IMR-90 (cell line): ENCODE measurements at regions not wholly inside any gene's neighbourhood (a gene's known extent, or its start where the extent isn't known, plus 50 kb on each side); places are given as distances from the start of the nearest gene placed in this dataset.

Experiments
- ATAC-seq: fragments of 200-7000 bp; cut with Tn5 transposase; 2 replicates; pipeline ENCODE4 v1.9.1; 2020; ENCODE audit warnings: low read depth, mild to moderate bottlenecking, moderate library complexity
- BruUV-seq: library from RNA; stranded (reverse); fragments of 400-500 nt; replicated peaks from 2 replicates; lab custom pipeline; 2021; lab: Mats Ljungman, UMichigan
- CTCF ChIA-PET: fragments of 300-600 bp; formaldehyde crosslinking; extraction: SDS; loops from one replicate; lab custom pipeline; 2021; ENCODE audit warnings: antibody characterized with exemption; lab: Yijun Ruan, JAX
- POLR2A ChIA-PET: fragments of 300-600 bp; sonication (Branson Sonifier 250); formaldehyde crosslinking; loops from one replicate; lab custom pipeline; 2022; ENCODE audit warnings: antibody characterized with exemption; ENCODE audit not compliant: unreplicated experiment; lab: Charles Lee
- DNase-seq: peaks from one replicate; pipeline ENCODE4 v3.0.0; 2013
- H2AFZ ChIP-seq: replicated peaks from 2 replicates; pipeline ENCODE3; 2013; ENCODE audit warnings: low read length, mild to moderate bottlenecking; ENCODE audit not compliant: poor library complexity
- H2AK5ac ChIP-seq: 2 replicates; pipeline ENCODE4 v1.6.1; 2013; ENCODE audit warnings: low read depth, low read length, inconsistent platforms
- H2AK9ac ChIP-seq: replicated peaks from 2 replicates; pipeline ENCODE3; 2013; ENCODE audit warnings: mild to moderate bottlenecking, low read depth, low read length, moderate library complexity; ENCODE audit not compliant: poor library complexity
- H2BK120ac ChIP-seq: 2 replicates; pipeline ENCODE4 v1.6.1; 2013; ENCODE audit warnings: low read depth, low read length, inconsistent platforms
- H2BK15ac ChIP-seq: 3 replicates; pipeline ENCODE4 v1.6.1; 2013; ENCODE audit warnings: low read depth, low read length, inconsistent platforms
- H2BK20ac ChIP-seq: 2 replicates; pipeline ENCODE4 v1.6.1; 2013; ENCODE audit warnings: low read depth, mild to moderate bottlenecking, inconsistent platforms, low read length, moderate library complexity
- H2BK5ac ChIP-seq: 2 replicates; pipeline ENCODE4 v1.6.1; 2013; ENCODE audit warnings: mild to moderate bottlenecking, low read depth, low read length, inconsistent platforms; ENCODE audit not compliant: poor library complexity, severe bottlenecking
- H3K14ac ChIP-seq: replicated peaks from 2 replicates; pipeline ENCODE4 v1.6.1; 2013; ENCODE audit warnings: low read depth, low read length, inconsistent platforms
- H3K18ac ChIP-seq: 2 replicates; pipeline ENCODE4 v1.6.1; 2013; ENCODE audit warnings: low read depth, low read length, control low read depth
- H3K23ac ChIP-seq: 2 replicates; pipeline ENCODE4 v1.6.1; 2013; ENCODE audit warnings: low read depth, low read length, inconsistent platforms
- H3K27ac ChIP-seq: 2 replicates; pipeline ENCODE4 v1.5.1; 2013; ENCODE audit warnings: mild to moderate bottlenecking, control low read depth, low read length; ENCODE audit not compliant: insufficient read depth
- H3K27me3 ChIP-seq: 2 replicates; pipeline ENCODE4 v1.6.1; 2013; ENCODE audit warnings: low read length; ENCODE audit not compliant: control insufficient read depth, insufficient read depth
- H3K36me3 ChIP-seq: 2 replicates; pipeline ENCODE4 v1.6.1; 2013; ENCODE audit warnings: low read length, mixed read lengths; ENCODE audit not compliant: control insufficient read depth, insufficient read depth
- H3K4ac ChIP-seq: 2 replicates; pipeline ENCODE4 v1.6.1; 2013; ENCODE audit warnings: low read depth, low read length, inconsistent platforms
- H3K4me1 ChIP-seq: 2 replicates; pipeline ENCODE4 v1.6.1; 2013; ENCODE audit warnings: low read length, mixed read lengths; ENCODE audit not compliant: control insufficient read depth, insufficient read depth
- H3K4me2 ChIP-seq: 2 replicates; pipeline ENCODE4 v1.6.1; 2013; ENCODE audit warnings: low read depth, mild to moderate bottlenecking, control low read depth, low read length, moderate library complexity
- H3K4me3 ChIP-seq: 2 replicates; pipeline ENCODE4 v1.5.1; 2013; ENCODE audit warnings: low read depth, mild to moderate bottlenecking, control low read depth, low read length, moderate library complexity; ENCODE audit not compliant: insufficient read depth
- H3K56ac ChIP-seq: 2 replicates; pipeline ENCODE4 v1.6.1; 2013; ENCODE audit warnings: low read length, inconsistent platforms; ENCODE audit not compliant: insufficient read depth; ENCODE audit errors: extremely low read depth
- H3K79me1 ChIP-seq, 2 experiments: 2 replicates each; pipeline ENCODE4 v1.6.1; 2013; ENCODE audit warnings: low read length in 2 of 2, inconsistent platforms in 1 of 2, low read depth in 1 of 2
- H3K9ac ChIP-seq: 2 replicates; pipeline ENCODE4 v1.6.1; 2013; ENCODE audit warnings: low read depth, low read length, control low read depth
- H3K9me1 ChIP-seq: 2 replicates; pipeline ENCODE4 v1.6.1; 2013; ENCODE audit warnings: low read length, inconsistent platforms; ENCODE audit not compliant: insufficient read depth
- H3K9me3 ChIP-seq: 2 replicates; pipeline ENCODE4 v1.6.1; 2013; ENCODE audit warnings: low read length; ENCODE audit not compliant: control insufficient read depth, insufficient read depth
- H4K20me1 ChIP-seq: 2 replicates; pipeline ENCODE4 v1.6.1; 2013; ENCODE audit warnings: low read length, inconsistent platforms; ENCODE audit not compliant: insufficient read depth
- H4K5ac ChIP-seq: 2 replicates; pipeline ENCODE4 v1.6.1; 2013; ENCODE audit warnings: mild to moderate bottlenecking, low read depth, low read length, control low read depth
- H4K8ac ChIP-seq, 2 experiments: 2 replicates each; pipeline ENCODE4 v1.6.1; 2013; ENCODE audit warnings: low read depth in 2 of 2, low read length in 2 of 2, control low read depth in 1 of 2, inconsistent platforms in 1 of 2
- H4K91ac ChIP-seq: 2 replicates; pipeline ENCODE4 v1.6.1; 2013; ENCODE audit warnings: low read depth, low read length, inconsistent platforms; ENCODE audit not compliant: insufficient read depth
- BHLHE40 ChIP-seq: fragments of 150-350 bp; IDR thresholded peaks from 2 replicates; pipeline ENCODE4 v1.6.1; 2016; ENCODE audit warnings: mild to moderate bottlenecking, low read depth, low read length
- CEBPB ChIP-seq: IDR thresholded peaks from 2 replicates; pipeline ENCODE4 v1.6.1; 2012; ENCODE audit warnings: low read depth, low read length, improper control_type of control experiment
- CHD1 ChIP-seq: IDR thresholded peaks from 2 replicates; pipeline ENCODE4 v1.6.1; 2012; ENCODE audit warnings: low read depth, low read length, improper control_type of control experiment
- ELK1 ChIP-seq: fragments of 150-350 bp; IDR thresholded peaks from 2 replicates; pipeline ENCODE4 v1.6.1; 2016; ENCODE audit warnings: low read depth, mild to moderate bottlenecking, low read length, moderate library complexity, borderline replicate concordance
- FOS ChIP-seq: fragments of 150-350 bp; IDR thresholded peaks from 2 replicates; pipeline ENCODE4 v1.6.1; 2016; ENCODE audit warnings: low read depth, low read length
- MAFK ChIP-seq: IDR thresholded peaks from 2 replicates; pipeline ENCODE4 v1.6.1; 2012; ENCODE audit warnings: low read depth, low read length, improper control_type of control experiment
- MAZ ChIP-seq: IDR thresholded peaks from 2 replicates; pipeline ENCODE4 v1.6.1; 2012; ENCODE audit warnings: low read depth, mild to moderate bottlenecking, low read length, improper control_type of control experiment, moderate library complexity, borderline replicate concordance
- MXI1 ChIP-seq: IDR thresholded peaks from 2 replicates; pipeline ENCODE4 v1.6.1; 2012; ENCODE audit warnings: low read depth, mild to moderate bottlenecking, low read length, moderate library complexity, borderline replicate concordance
- NFE2L2 ChIP-seq: fragments of 150-350 bp; IDR thresholded peaks from 2 replicates; pipeline ENCODE4 v1.6.1; 2016; ENCODE audit warnings: low read depth, mild to moderate bottlenecking, low read length
- POLR2A ChIP-seq: IDR thresholded peaks from 2 replicates; pipeline ENCODE4 v1.6.1; 2012; ENCODE audit warnings: mild to moderate bottlenecking, low read depth, low read length
- RAD21 ChIP-seq: IDR thresholded peaks from 2 replicates; pipeline ENCODE4 v1.6.1; 2012; ENCODE audit warnings: low read length, improper control_type of control experiment
- RCOR1 ChIP-seq: IDR thresholded peaks from 2 replicates; pipeline ENCODE4 v1.6.1; 2012; ENCODE audit warnings: mild to moderate bottlenecking, low read length, improper control_type of control experiment; ENCODE audit not compliant: insufficient replicate concordance
- RFX5 ChIP-seq: IDR thresholded peaks from 2 replicates; pipeline ENCODE4 v1.8.0; 2012; ENCODE audit warnings: low read depth, mild to moderate bottlenecking, low read length, moderate library complexity
- SMC3 ChIP-seq: fragments of 150-350 bp; IDR thresholded peaks from 2 replicates; pipeline ENCODE4 v1.6.1; 2016; ENCODE audit warnings: low read depth, mild to moderate bottlenecking, antibody characterized with exemption, low read length, moderate library complexity
- WGBS, 2 experiments: methylation state at CpG; one replicate each; pipeline versions ENCODE4 v1.1.5 to v1.1.7; 2013; ENCODE audit warnings: missing lambda C conversion rate in 2 of 2; ENCODE audit not compliant: insufficient read length in 1 of 2; ENCODE audit errors: extremely low coverage in 2 of 2; 5-methylcytosine and 5-hydroxymethylcytosine counted together
- dilution Hi-C: fragments of 300-500 bp; cut with HindIII; formaldehyde crosslinking; loops from one replicate; pipeline ENCODE4 v1.14.3; 2018; ENCODE audit warnings: low sequenced_read_pairs; ENCODE audit not compliant: unreplicated experiment
- in situ Hi-C: fragments of 300-500 bp; cut with MboI; formaldehyde crosslinking; loops from 3 replicates; pipeline ENCODE4 v1.14.3; 2019; ENCODE audit warnings: low sequenced_read_pairs, inconsistent platforms, mixed read lengths
- intact Hi-C: fragments of 100-400 bp; cut with micrococcal nuclease; formaldehyde crosslinking; loops from 2 replicates; pipeline ENCODE4 v1.10.0; 2022
- TF ChIP-seq, protein P1 (sequence below): fragments of 150-350 bp; IDR thresholded peaks from 2 replicates; pipeline ENCODE4 v1.6.1; 2017; ENCODE audit warnings: mild to moderate bottlenecking, antibody characterized with exemption, low read length, low read depth
- TF ChIP-seq, protein P2 (sequence below): conservative IDR thresholded peaks from 2 replicates; pipeline ENCODE4 v1.5.1; 2012; ENCODE audit warnings: mild to moderate bottlenecking, low read depth, low read length, improper control_type of control experiment

GRCh38 chr5:100446879-100447430 lies 88.2 kb upstream of the FAM174A start:
- Histone ChIP-seq H2BK5ac (no peak overlapping the region), H3K4me1 (no peaks in the 10 kb centered on the region), H3K9me3 (no peaks in the 10 kb centered on the region), H2BK20ac (no peak overlapping the region), H2AK9ac (no peak overlapping the region), H3K9me1 (no peaks in the 10 kb centered on the region), H3K79me1 (no peaks in the 10 kb centered on the region), H3K18ac (no peak overlapping the region), H3K27ac (no peak overlapping the region), H3K4me2 (no peak overlapping the region), H2BK120ac (no peak overlapping the region), H3K9ac (no peak overlapping the region), H4K20me1 (no peaks in the 10 kb centered on the region), H3K27me3 (no peaks in the 10 kb centered on the region), H4K91ac (no peak overlapping the region), H4K5ac (no peak overlapping the region), H2AFZ (no peak overlapping the region), H4K8ac (no peak overlapping the region), H2AK5ac (no peak overlapping the region), H3K23ac (no peak overlapping the region), H3K4me3 (no peak overlapping the region), H3K14ac (no peak overlapping the region), H3K36me3 (no peaks in the 10 kb centered on the region), H3K56ac (no peak overlapping the region), H2BK15ac (no peak overlapping the region), H3K4ac (no peak overlapping the region)
- ChIA-PET CTCF (no interaction called here), POLR2A (no interaction called here)
- TF ChIP-seq BHLHE40 (no peak), RAD21 (no peak), SMC3 (no peak), RFX5 (no peak), ELK1 (no peak), RCOR1 (no peak), CEBPB (no peak), MAFK (no peak), FOS (no peak), NFE2L2 (no peak), POLR2A (no peak), MAZ (no peak), CHD1 (no peak), MXI1 (no peak)
- TF ChIP-seq, protein P1, sequence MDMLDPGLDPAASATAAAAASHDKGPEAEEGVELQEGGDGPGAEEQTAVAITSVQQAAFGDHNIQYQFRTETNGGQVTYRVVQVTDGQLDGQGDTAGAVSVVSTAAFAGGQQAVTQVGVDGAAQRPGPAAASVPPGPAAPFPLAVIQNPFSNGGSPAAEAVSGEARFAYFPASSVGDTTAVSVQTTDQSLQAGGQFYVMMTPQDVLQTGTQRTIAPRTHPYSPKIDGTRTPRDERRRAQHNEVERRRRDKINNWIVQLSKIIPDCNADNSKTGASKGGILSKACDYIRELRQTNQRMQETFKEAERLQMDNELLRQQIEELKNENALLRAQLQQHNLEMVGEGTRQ: no peak
- TF ChIP-seq, protein P2, sequence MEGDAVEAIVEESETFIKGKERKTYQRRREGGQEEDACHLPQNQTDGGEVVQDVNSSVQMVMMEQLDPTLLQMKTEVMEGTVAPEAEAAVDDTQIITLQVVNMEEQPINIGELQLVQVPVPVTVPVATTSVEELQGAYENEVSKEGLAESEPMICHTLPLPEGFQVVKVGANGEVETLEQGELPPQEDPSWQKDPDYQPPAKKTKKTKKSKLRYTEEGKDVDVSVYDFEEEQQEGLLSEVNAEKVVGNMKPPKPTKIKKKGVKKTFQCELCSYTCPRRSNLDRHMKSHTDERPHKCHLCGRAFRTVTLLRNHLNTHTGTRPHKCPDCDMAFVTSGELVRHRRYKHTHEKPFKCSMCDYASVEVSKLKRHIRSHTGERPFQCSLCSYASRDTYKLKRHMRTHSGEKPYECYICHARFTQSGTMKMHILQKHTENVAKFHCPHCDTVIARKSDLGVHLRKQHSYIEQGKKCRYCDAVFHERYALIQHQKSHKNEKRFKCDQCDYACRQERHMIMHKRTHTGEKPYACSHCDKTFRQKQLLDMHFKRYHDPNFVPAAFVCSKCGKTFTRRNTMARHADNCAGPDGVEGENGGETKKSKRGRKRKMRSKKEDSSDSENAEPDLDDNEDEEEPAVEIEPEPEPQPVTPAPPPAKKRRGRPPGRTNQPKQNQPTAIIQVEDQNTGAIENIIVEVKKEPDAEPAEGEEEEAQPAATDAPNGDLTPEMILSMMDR: no peak
- ATAC-seq (no peak), DNase-seq (no peak)
- no TSS peak for BruUV-seq
- intact Hi-C loops: no loop called here
- no CpG with 5 or more reads among the region's 2 CpGs for WGBS, 2 experiments
- dilution Hi-C loops: no loop called here
- in situ Hi-C loops: loop anchor here (25.0 kb wide), 1 partner anchor 940 kb away; no protein-coding TSS in a partner anchor
